Gastroesophageal sphincter (tissue), 3 donors: ENCODE measurements at regions not wholly inside any gene's neighbourhood (a gene's known extent, or its start where the extent isn't known, plus 50 kb on each side); places are given as distances from the start of the nearest gene placed in this dataset.

Experiments
- POLR2AphosphoS5 ChIP-seq: sonication (generic); formaldehyde crosslinking; IDR thresholded peaks from one replicate; pipeline ENCODE4 v1.6.1; 2017; ENCODE audit warnings: antibody characterized with exemption
- TF ChIP-seq, protein P1 (sequence below), 4 experiments: fragments of 200-600 bp in 2 of 4; fragments of 450-650 bp in 2 of 4; sonication (generic) in 1 of 4; IDR thresholded peaks; one replicate each; pipeline ENCODE4 v1.5.1; 2017 to 2019; ENCODE audit warnings: antibody characterized with exemption in 4 of 4, mild to moderate bottlenecking in 2 of 4, moderate library complexity in 2 of 4

DNA sequence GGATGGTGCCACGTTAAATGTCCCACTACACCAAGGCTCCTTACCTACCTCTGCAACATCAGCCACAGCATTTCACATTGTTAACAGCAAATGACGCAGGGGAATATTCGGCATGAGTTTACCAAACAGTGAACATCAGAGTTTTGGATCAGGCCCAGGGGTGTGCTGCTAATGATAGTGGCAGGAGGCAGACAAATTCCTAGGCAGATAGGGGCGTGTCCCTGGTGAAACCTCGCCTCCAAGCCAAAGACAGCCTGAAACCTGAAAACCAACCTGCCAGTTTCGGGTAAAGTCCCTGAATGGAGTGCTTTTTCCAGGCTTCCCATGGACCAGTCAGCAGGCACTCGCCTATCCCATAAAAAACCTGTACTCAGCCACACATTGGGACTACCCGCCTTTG, 133.6 kb downstream of the SH3BGRL2 start:
- TF ChIP-seq, protein P1, sequence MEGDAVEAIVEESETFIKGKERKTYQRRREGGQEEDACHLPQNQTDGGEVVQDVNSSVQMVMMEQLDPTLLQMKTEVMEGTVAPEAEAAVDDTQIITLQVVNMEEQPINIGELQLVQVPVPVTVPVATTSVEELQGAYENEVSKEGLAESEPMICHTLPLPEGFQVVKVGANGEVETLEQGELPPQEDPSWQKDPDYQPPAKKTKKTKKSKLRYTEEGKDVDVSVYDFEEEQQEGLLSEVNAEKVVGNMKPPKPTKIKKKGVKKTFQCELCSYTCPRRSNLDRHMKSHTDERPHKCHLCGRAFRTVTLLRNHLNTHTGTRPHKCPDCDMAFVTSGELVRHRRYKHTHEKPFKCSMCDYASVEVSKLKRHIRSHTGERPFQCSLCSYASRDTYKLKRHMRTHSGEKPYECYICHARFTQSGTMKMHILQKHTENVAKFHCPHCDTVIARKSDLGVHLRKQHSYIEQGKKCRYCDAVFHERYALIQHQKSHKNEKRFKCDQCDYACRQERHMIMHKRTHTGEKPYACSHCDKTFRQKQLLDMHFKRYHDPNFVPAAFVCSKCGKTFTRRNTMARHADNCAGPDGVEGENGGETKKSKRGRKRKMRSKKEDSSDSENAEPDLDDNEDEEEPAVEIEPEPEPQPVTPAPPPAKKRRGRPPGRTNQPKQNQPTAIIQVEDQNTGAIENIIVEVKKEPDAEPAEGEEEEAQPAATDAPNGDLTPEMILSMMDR (IDR thresholded peaks at IDR 0.05) = no peak
- TF ChIP-seq POLR2AphosphoS5 = no peak
